Ishikawa (cell line): ENCODE measurements at regions not wholly inside any gene's neighbourhood (a gene's known extent, or its start where the extent isn't known, plus 50 kb on each side); places are given as distances from the start of the nearest gene placed in this dataset.

Source experiments
- CEBPB ChIP-seq: IDR thresholded peaks from 2 replicates; pipeline ENCODE4 v1.6.1; 2012
- CREB1 ChIP-seq: IDR thresholded peaks from 2 replicates; pipeline ENCODE4 v1.6.1; 2012; ENCODE audit warnings: low read depth
- EGR1 ChIP-seq: IDR thresholded peaks from 2 replicates; pipeline ENCODE4 v1.6.1; 2012
- EP300 ChIP-seq: IDR thresholded peaks from 2 replicates; pipeline ENCODE4 v1.6.1; 2012; ENCODE audit warnings: borderline replicate concordance
- FOXM1 ChIP-seq: IDR thresholded peaks from 2 replicates; pipeline ENCODE4 v1.6.1; 2012; ENCODE audit warnings: low read depth, borderline replicate concordance
- TAF1 ChIP-seq: IDR thresholded peaks from 2 replicates; pipeline ENCODE4 v1.6.1; 2012; ENCODE audit warnings: low read depth, mild to moderate bottlenecking
- TCF12 ChIP-seq: IDR thresholded peaks from 2 replicates; pipeline ENCODE4 v1.6.1; 2012; ENCODE audit warnings: low read depth
- USF1 ChIP-seq: IDR thresholded peaks from 2 replicates; pipeline ENCODE4 v1.6.1; 2012
- ZBTB7A ChIP-seq: IDR thresholded peaks from 2 replicates; pipeline ENCODE4 v1.6.1; 2012; ENCODE audit warnings: low read depth
- TF ChIP-seq, protein P1 (sequence below): IDR thresholded peaks from 2 replicates; pipeline ENCODE4 v1.6.1; 2012; ENCODE audit warnings: low read depth, mild to moderate bottlenecking

DNA sequence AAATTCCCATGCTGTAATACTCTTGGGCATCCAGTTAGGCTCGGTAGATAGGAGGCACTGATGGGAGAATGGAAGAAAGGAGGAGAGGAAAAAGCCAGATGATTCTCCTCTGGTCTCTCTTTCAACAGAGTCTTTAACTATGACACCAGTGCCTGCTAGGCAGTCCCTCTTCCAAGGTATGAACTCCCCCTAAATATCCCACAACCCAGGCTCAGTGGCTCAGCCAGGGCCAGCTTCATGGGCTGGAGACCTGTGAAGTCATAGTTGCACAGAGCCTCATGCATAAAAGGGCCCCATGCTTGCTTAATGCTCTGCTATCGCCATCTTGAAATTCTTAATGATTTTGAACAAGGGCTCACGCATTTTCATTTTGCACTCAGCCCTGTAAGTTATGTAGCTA is 869.2 kb upstream of the GCFC2 start:
- no peak for TF ChIP-seq EP300
- no peak for TF ChIP-seq TAF1
- TF ChIP-seq, protein P1, sequence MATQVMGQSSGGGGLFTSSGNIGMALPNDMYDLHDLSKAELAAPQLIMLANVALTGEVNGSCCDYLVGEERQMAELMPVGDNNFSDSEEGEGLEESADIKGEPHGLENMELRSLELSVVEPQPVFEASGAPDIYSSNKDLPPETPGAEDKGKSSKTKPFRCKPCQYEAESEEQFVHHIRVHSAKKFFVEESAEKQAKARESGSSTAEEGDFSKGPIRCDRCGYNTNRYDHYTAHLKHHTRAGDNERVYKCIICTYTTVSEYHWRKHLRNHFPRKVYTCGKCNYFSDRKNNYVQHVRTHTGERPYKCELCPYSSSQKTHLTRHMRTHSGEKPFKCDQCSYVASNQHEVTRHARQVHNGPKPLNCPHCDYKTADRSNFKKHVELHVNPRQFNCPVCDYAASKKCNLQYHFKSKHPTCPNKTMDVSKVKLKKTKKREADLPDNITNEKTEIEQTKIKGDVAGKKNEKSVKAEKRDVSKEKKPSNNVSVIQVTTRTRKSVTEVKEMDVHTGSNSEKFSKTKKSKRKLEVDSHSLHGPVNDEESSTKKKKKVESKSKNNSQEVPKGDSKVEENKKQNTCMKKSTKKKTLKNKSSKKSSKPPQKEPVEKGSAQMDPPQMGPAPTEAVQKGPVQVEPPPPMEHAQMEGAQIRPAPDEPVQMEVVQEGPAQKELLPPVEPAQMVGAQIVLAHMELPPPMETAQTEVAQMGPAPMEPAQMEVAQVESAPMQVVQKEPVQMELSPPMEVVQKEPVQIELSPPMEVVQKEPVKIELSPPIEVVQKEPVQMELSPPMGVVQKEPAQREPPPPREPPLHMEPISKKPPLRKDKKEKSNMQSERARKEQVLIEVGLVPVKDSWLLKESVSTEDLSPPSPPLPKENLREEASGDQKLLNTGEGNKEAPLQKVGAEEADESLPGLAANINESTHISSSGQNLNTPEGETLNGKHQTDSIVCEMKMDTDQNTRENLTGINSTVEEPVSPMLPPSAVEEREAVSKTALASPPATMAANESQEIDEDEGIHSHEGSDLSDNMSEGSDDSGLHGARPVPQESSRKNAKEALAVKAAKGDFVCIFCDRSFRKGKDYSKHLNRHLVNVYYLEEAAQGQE = no peak
- no peak for TF ChIP-seq TCF12
- TF ChIP-seq EGR1 = no peak
- no peak for TF ChIP-seq CEBPB
- no peak for TF ChIP-seq ZBTB7A
- TF ChIP-seq FOXM1 = no peak
- no peak for TF ChIP-seq USF1
- TF ChIP-seq CREB1 = no peak
